Bronchial epithelial cell (primary cell): ENCODE measurements at regions not wholly inside any gene's neighbourhood (a gene's known extent, or its start where the extent isn't known, plus 50 kb on each side); places are given as distances from the start of the nearest gene placed in this dataset.
"Not testable (repeated sequence)": the region's sequence is repeated elsewhere in the genome, so short reads cannot be mapped to it uniquely, and the experiment has no call there.

ENCODE experiments used
- DNase-seq: peaks from one replicate; pipeline ENCODE4 v3.0.0-alpha.2; 2010; ENCODE audit warnings: low read depth
- FAIRE-seq: peaks from 2 replicates; lab custom pipeline; 2011; peaks lifted over from hg19 to GRCh38; lab: Jason Lieb, UNC
- H3K27me3 ChIP-seq: 2 replicates; pipeline ENCODE4 v1.5.1; 2011; ENCODE audit warnings: low read length; ENCODE audit not compliant: control insufficient read depth, insufficient read depth
- H3K36me3 ChIP-seq: 2 replicates; pipeline ENCODE4 v1.5.1; 2011; ENCODE audit warnings: low read length; ENCODE audit not compliant: control insufficient read depth, insufficient read depth
- H3K4me3 ChIP-seq: 2 replicates; pipeline ENCODE4 v1.5.1; 2011; ENCODE audit warnings: mild to moderate bottlenecking, low read depth, low read length, control low read depth
- CTCF ChIP-seq: IDR thresholded peaks from 2 replicates; pipeline ENCODE4 v1.5.1; 2011; ENCODE audit warnings: mild to moderate bottlenecking, moderate library complexity, low read length, control low read depth, inconsistent platforms; ENCODE audit not compliant: insufficient read depth, severe bottlenecking

- H3K4me3 ChIP-seq, result no peak overlapping the region
- no peaks in the 10 kb centered on the region for H3K36me3 ChIP-seq
- no peaks in the 10 kb centered on the region for H3K27me3 ChIP-seq
- no peak for DNase-seq
- no peak for FAIRE-seq
- TF ChIP-seq CTCF, result no peak
These were observed 610.8 kb downstream of the KCNJ18 start for GRCh38 chr17:22303096-22303495.

- Histone ChIP-seq H3K4me3 (no peak overlapping the region), H3K27me3 (no peaks in the 10 kb centered on the region), H3K36me3 (no peaks in the 10 kb centered on the region)
- DNase-seq (no peak), FAIRE-seq (no peak)
- TF ChIP-seq CTCF, result no peak
These were observed 611.5 kb downstream of the KCNJ18 start for GRCh38 chr17:22303865-22304264.

- DNase-seq, result no peak
- no peaks in the 10 kb centered on the region for H3K36me3 ChIP-seq
- no peaks in the 10 kb centered on the region for H3K27me3 ChIP-seq
- no peak overlapping the region for H3K4me3 ChIP-seq
- FAIRE-seq, result no peak
- no peak for TF ChIP-seq CTCF
These were observed 612.5 kb downstream of the KCNJ18 start for GRCh38 chr17:22304667-22305303.

GRCh38 chr17:22305356-22306071, 613.2 kb downstream of the KCNJ18 start:
- TF ChIP-seq CTCF, result no peak
- FAIRE-seq (no peak), DNase-seq (no peak)

GRCh38 chr17:22310292-22310691, 618.0 kb downstream of the KCNJ18 start:
- H3K4me3 ChIP-seq, FAIRE-seq, DNase-seq, H3K36me3 ChIP-seq, H3K27me3 ChIP-seq: not testable (repeated sequence)

More at GRCh38 chr17:22305356-22306071, 613.2 kb downstream of the KCNJ18 start:
- H3K27me3 ChIP-seq, result no peaks in the 10 kb centered on the region
- H3K4me3 ChIP-seq, result no peak overlapping the region
- H3K36me3 ChIP-seq, result no peaks in the 10 kb centered on the region

GRCh38 chr17:22310717-22311686, 618.7 kb downstream of the KCNJ18 start:
- TF ChIP-seq CTCF, result no peak
- DNase-seq (no peak), FAIRE-seq (no peak)
- Histone ChIP-seq H3K36me3 (no peaks in the 10 kb centered on the region), H3K4me3 (no peak overlapping the region), H3K27me3 (no peaks in the 10 kb centered on the region)

- H3K4me3 ChIP-seq, H3K36me3 ChIP-seq, H3K27me3 ChIP-seq, FAIRE-seq: not testable (repeated sequence)
- DNase-seq, result peak; percentile 4
These were observed 628.7 kb downstream of the KCNJ18 start for GRCh38 chr17:22321001-22321400.

- not testable (repeated sequence) for H3K4me3 ChIP-seq, DNase-seq, FAIRE-seq, H3K36me3 ChIP-seq, H3K27me3 ChIP-seq
These were observed 630.7 kb downstream of the KCNJ18 start for GRCh38 chr17:22322893-22323550.
